Neural progenitor cell (in vitro differentiated cells): ENCODE measurements at regions not wholly inside any gene's neighbourhood (a gene's known extent, or its start where the extent isn't known, plus 50 kb on each side); places are given as distances from the start of the nearest gene placed in this dataset.
A peak's percentile ranks its signal among the peaks of the same experiment; 100 is the strongest.

Source experiments
- DNase-seq: peaks from one replicate; pipeline ENCODE4 v3.0.0-alpha.2; 2016; ENCODE audit warnings: low spot score
- H2AFZ ChIP-seq: fragments of 200-600 bp; sonication (generic); replicated peaks from 2 replicates; pipeline ENCODE4 v1.6.1; 2016; ENCODE audit warnings: antibody characterized with exemption
- H3F3A ChIP-seq: fragments of 200-600 bp; sonication (generic); 2 replicates; pipeline ENCODE4 v1.6.1; 2016; ENCODE audit warnings: antibody characterized with exemption, low read depth
- H3K27ac ChIP-seq: fragments of 200-600 bp; sonication (generic); 2 replicates; pipeline ENCODE4 v1.5.1; 2016; ENCODE audit warnings: mild to moderate bottlenecking
- H3K27me3 ChIP-seq: fragments of 200-600 bp; sonication (generic); 2 replicates; pipeline ENCODE4 v1.6.1; 2016; ENCODE audit warnings: mild to moderate bottlenecking, moderate library complexity
- H3K36me3 ChIP-seq: fragments of 200-600 bp; sonication (generic); 2 replicates; pipeline ENCODE4 v1.5.1; 2016
- H3K4me1 ChIP-seq: fragments of 200-600 bp; sonication (generic); 2 replicates; pipeline ENCODE4 v1.6.1; 2016; ENCODE audit warnings: mixed run types
- H3K4me2 ChIP-seq: fragments of 200-600 bp; sonication (generic); 2 replicates; pipeline ENCODE4 v1.6.1; 2016
- H3K4me3 ChIP-seq: fragments of 200-600 bp; sonication (generic); 2 replicates; pipeline ENCODE4 v1.5.1; 2016
- H3K79me2 ChIP-seq: fragments of 200-600 bp; sonication (generic); 2 replicates; pipeline ENCODE4 v1.6.1; 2016; ENCODE audit warnings: low read depth
- H3K9ac ChIP-seq: fragments of 200-600 bp; sonication (generic); 2 replicates; pipeline ENCODE4 v1.6.1; 2016
- H3K9me3 ChIP-seq: fragments of 200-600 bp; sonication (generic); 2 replicates; pipeline ENCODE4 v1.5.1; 2016; ENCODE audit warnings: low read depth
- H4K20me1 ChIP-seq: fragments of 200-600 bp; sonication (generic); 2 replicates; pipeline ENCODE4 v1.6.1; 2016; ENCODE audit warnings: low read depth
- H3K27ac Mint-ChIP-seq: 3 replicates; pipeline ENCODE4 v1.8.0; 2021; ENCODE audit warnings: mixed read lengths
- H3K27me3 Mint-ChIP-seq: 2 replicates; pipeline ENCODE4 v1.8.0; 2022; ENCODE audit warnings: low read depth, mild to moderate bottlenecking, inconsistent platforms, moderate library complexity, mixed read lengths; ENCODE audit not compliant: insufficient read depth
- H3K36me3 Mint-ChIP-seq: 3 replicates; pipeline ENCODE4 v1.8.0; 2021; ENCODE audit warnings: mixed read lengths
- H3K4me1 Mint-ChIP-seq: 3 replicates; pipeline ENCODE4 v1.8.0; 2021; ENCODE audit warnings: mixed read lengths
- H3K4me3 Mint-ChIP-seq: 3 replicates; pipeline ENCODE4 v1.8.0; 2021; ENCODE audit warnings: mild to moderate bottlenecking, moderate library complexity, mixed read lengths
- H3K9me3 Mint-ChIP-seq: 3 replicates; pipeline ENCODE4 v1.8.0; 2020; ENCODE audit warnings: mixed read lengths
- CTCF ChIP-seq: fragments of 200-600 bp; sonication (generic); IDR thresholded peaks from 2 replicates; pipeline ENCODE4 v1.5.1; 2017; ENCODE audit warnings: antibody characterized with exemption, mild to moderate bottlenecking
- EZH2 ChIP-seq: fragments of 200-600 bp; sonication (generic); IDR thresholded peaks from 2 replicates; pipeline ENCODE4 v1.6.1; 2017; ENCODE audit warnings: antibody characterized with exemption, mild to moderate bottlenecking, moderate library complexity
- EZH2phosphoT487 ChIP-seq: fragments of 200-600 bp; sonication (generic); IDR thresholded peaks from 2 replicates; pipeline ENCODE4 v1.6.1; 2017; ENCODE audit warnings: antibody characterized with exemption

GRCh38 chr2:19078709-19079108 is 279.7 kb downstream of the OSR1 start:
- H3F3A ChIP-seq, result no peaks in the 10 kb centered on the region
- H3K9me3 ChIP-seq, result no peaks in the 10 kb centered on the region
- no peak overlapping the region for H2AFZ ChIP-seq
- no peaks in the 10 kb centered on the region for H4K20me1 ChIP-seq
- H3K79me2 ChIP-seq, result no peaks in the 10 kb centered on the region
- DNase-seq, result no peak
- no peak overlapping the region for H3K27ac ChIP-seq
- H3K36me3 ChIP-seq, result no peaks in the 10 kb centered on the region
- no peaks in the 10 kb centered on the region for H3K27me3 ChIP-seq
- no peak overlapping the region for H3K9ac ChIP-seq
- Mint-ChIP-seq H3K4me1 (peaks cover 10% of the 10 kb centered on the region), H3K9me3 (peaks cover 4% of the 10 kb centered on the region), H3K27me3 (peaks cover 4% of the 10 kb centered on the region), H3K27ac (no peak overlapping the region), H3K4me3 (no peak overlapping the region), H3K36me3 (no peaks in the 10 kb centered on the region)
- H3K4me1 ChIP-seq, result peaks cover 12% of the 10 kb centered on the region
- no peak overlapping the region for H3K4me2 ChIP-seq
- no peak for TF ChIP-seq CTCF
- TF ChIP-seq EZH2, result no peak
- no peak for TF ChIP-seq EZH2phosphoT487
- no peak overlapping the region for H3K4me3 ChIP-seq

GRCh38 chr2:19073522-19073921 is 284.9 kb downstream of the OSR1 start:
- Mint-ChIP-seq H3K36me3 (no peaks in the 10 kb centered on the region), H3K27ac (no peak overlapping the region), H3K9me3 (no peaks in the 10 kb centered on the region), H3K4me3 (no peak overlapping the region), H3K27me3 (peaks cover 2% of the 10 kb centered on the region), H3K4me1 (no peaks in the 10 kb centered on the region)
- Histone ChIP-seq H3K4me1 (peaks cover 3% of the 10 kb centered on the region), H4K20me1 (no peaks in the 10 kb centered on the region), H3K4me3 (no peak overlapping the region), H3K36me3 (no peaks in the 10 kb centered on the region), H3K9ac (no peak overlapping the region), H3K27me3 (no peaks in the 10 kb centered on the region), H2AFZ (peak overlapping the region; percentile 61), H3K27ac (no peak overlapping the region), H3K4me2 (no peak overlapping the region), H3F3A (no peaks in the 10 kb centered on the region), H3K9me3 (no peaks in the 10 kb centered on the region), H3K79me2 (no peaks in the 10 kb centered on the region)
- peak; percentile 45 for DNase-seq
- no peak for TF ChIP-seq EZH2
- TF ChIP-seq CTCF, result no peak
- no peak for TF ChIP-seq EZH2phosphoT487

- no peaks in the 10 kb centered on the region for H3K9me3 Mint-ChIP-seq
- no peak for DNase-seq
- Histone ChIP-seq H3K9me3 (no peaks in the 10 kb centered on the region), H3K4me1 (peaks cover 3% of the 10 kb centered on the region), H3K36me3 (no peaks in the 10 kb centered on the region), H4K20me1 (no peaks in the 10 kb centered on the region), H3K79me2 (no peaks in the 10 kb centered on the region), H3K9ac (no peak overlapping the region), H3K4me2 (no peak overlapping the region), H2AFZ (no peak overlapping the region), H3K27me3 (no peaks in the 10 kb centered on the region), H3K27ac (no peak overlapping the region), H3F3A (no peaks in the 10 kb centered on the region), H3K4me3 (no peak overlapping the region)
- no peak overlapping the region for H3K4me3 Mint-ChIP-seq
- H3K27me3 Mint-ChIP-seq, result no peaks in the 10 kb centered on the region
- no peaks in the 10 kb centered on the region for H3K4me1 Mint-ChIP-seq
- no peaks in the 10 kb centered on the region for H3K36me3 Mint-ChIP-seq
- no peak overlapping the region for H3K27ac Mint-ChIP-seq
- no peak for TF ChIP-seq CTCF
- TF ChIP-seq EZH2, result no peak
- no peak for TF ChIP-seq EZH2phosphoT487
Observed at GRCh38 chr2:19072161-19072560, 286.3 kb downstream of the OSR1 start.

- H3K4me3 ChIP-seq, result no peak overlapping the region
- DNase-seq, result no peak
- no peak overlapping the region for H3K4me2 ChIP-seq
- Mint-ChIP-seq H3K4me1 (no peaks in the 10 kb centered on the region), H3K9me3 (no peaks in the 10 kb centered on the region), H3K4me3 (no peak overlapping the region), H3K36me3 (no peaks in the 10 kb centered on the region), H3K27ac (no peak overlapping the region), H3K27me3 (no peaks in the 10 kb centered on the region)
- peaks cover 3% of the 10 kb centered on the region for H3K4me1 ChIP-seq
- no peaks in the 10 kb centered on the region for H3K79me2 ChIP-seq
- no peaks in the 10 kb centered on the region for H3F3A ChIP-seq
- no peaks in the 10 kb centered on the region for H3K9me3 ChIP-seq
- H2AFZ ChIP-seq, result no peak overlapping the region
- no peaks in the 10 kb centered on the region for H4K20me1 ChIP-seq
- H3K27ac ChIP-seq, result no peak overlapping the region
- no peak overlapping the region for H3K9ac ChIP-seq
- H3K27me3 ChIP-seq, result no peaks in the 10 kb centered on the region
- no peaks in the 10 kb centered on the region for H3K36me3 ChIP-seq
- TF ChIP-seq EZH2phosphoT487, result no peak
- no peak for TF ChIP-seq CTCF
- no peak for TF ChIP-seq EZH2
Observed at GRCh38 chr2:19070886-19071285, 287.5 kb downstream of the OSR1 start.
